ENCODE measurements at regions not wholly inside any gene's neighbourhood (a gene's known extent, or its start where the extent isn't known, plus 50 kb on each side); places are given as distances from the start of the nearest gene placed in this dataset.
"Not testable (repeated sequence)": the region's sequence is repeated elsewhere in the genome, so short reads cannot be mapped to it uniquely, and the experiment has no call there.

GRCh38 chr7:41416208-41416595 lies 286.7 kb downstream of the INHBA start:
- DNase-seq: no peak

GRCh38 chr7:41415471-41416207 lies 287.3 kb downstream of the INHBA start:
- DNase-seq: no peak

- no peak for DNase-seq
Observed at GRCh38 chr7:41415051-41415450, 287.8 kb downstream of the INHBA start.

DNA sequence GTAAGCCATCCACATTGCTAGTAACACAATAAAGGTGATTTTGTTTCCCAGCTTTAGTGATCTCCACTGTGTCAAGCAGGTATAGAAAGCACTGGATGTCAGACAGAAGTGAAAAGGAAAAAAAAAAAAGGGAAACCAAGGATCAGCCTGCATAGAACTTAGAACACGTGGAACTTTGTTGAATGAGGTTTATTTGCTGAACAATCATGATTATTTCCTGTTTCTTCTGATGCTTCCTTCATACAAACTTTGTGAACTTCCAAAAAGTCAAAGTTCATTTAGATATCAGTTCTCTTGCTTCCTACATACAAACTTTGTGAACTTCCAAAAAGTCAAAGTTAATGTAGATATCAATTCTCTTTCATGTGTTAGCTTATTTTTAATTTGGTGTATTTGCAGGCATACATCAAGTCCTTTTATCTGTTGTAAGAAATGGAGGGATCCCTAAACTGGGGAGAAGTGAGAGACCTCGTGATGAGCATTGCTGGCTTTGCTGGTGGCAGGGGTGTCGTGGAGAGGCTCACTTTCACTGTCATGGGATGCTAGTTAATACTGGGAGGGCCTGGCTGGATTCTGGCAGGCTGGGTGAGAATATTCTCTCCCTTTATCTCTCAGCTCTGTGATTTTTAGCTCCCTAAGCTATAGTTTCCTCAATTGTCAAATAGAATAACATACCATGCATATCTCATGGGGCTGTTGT lies 298.4 kb downstream of the INHBA start:
- DNase-seq: no peak

DNA sequence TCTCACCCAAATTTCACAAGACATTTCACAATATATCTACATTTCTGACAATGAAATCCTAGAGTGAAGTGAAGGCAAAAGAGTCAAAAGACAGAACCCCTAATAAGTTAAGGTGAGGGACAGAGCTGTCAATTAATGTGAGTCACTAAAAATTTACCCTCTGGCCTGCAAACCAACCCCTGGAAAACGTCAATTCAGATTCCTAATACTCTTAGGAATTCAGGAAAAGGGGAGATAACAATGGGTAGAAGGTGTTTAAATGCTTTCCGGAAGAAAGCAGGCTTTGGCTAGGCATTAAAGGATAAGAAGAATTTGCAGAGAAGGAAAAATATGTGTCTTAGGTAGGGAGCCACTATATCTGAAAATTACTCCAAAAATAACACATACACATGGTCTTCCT lies 299.6 kb downstream of the INHBA start:
- no peak for DNase-seq

- no peak for DNase-seq
Observed at GRCh38 chr7:41401833-41402232, 301.1 kb downstream of the INHBA start.

DNA sequence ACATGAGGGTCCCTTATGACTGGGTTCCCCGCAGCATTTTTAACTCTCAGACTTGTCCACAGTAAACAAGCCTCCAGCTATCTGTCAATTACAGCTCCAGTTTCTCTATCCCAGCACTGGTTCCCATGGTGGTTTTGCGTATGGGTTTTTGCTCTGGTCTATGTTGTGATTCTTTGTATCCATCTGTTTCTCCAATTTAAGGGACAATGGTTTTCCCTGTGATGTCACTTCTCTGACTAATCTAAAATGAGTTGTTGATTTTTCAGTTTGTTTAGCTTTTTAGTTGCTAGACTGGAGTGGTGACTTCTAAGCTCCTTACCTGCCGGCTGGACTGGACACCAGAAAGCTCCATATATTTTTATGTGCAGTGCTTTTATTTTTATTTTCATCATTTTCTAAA lies 303.7 kb downstream of the INHBA start:
- no peak for DNase-seq

GRCh38 chr7:41391818-41392217 lies 311.1 kb downstream of the INHBA start:
- DNase-seq: no peak

- not testable (repeated sequence) for DNase-seq
Observed at GRCh38 chr7:41388933-41389332, 314.0 kb downstream of the INHBA start.

DNA sequence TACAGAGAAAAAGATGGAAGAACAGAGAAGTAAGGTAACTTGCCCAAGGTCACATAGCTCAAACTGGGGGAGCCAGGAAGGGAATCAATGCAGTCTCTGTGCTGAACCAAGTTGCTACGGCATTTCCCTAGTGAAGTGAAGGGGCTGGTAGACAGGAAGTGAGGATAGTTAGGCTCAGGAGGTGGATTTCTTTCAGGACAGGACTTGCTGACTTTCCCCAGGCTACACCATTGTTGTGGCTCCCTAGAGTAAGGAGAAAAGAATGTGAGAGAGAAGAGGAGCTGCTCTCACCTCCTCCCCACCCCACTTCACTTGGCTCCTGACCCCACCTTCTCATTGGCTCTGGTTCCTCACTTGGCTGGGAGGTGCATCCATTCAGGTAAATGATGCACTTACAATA lies 316.9 kb downstream of the INHBA start:
- no peak for DNase-seq

DNA sequence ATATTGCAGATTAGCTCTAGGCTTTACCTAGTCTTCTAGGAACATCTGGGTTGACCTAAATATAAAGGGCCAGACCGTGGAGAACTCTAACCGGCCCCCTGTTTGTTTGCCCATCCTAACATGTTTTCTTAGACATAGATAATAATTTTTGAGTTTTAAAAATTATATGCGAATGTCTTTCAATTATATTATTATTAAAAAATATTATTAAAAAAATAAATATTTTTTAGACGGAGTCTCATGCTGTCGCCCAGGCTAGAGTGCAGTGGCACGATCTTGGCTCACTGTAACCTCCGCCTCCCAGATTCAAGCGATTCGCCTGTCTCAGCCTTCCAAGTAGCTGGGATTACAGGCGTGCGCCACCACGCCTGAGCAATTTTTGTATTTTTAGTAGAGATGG lies 318.5 kb downstream of the INHBA start:
- DNase-seq: no peak

- DNase-seq: no peak
Observed at GRCh38 chr7:41383596-41383995, 319.3 kb downstream of the INHBA start.

GRCh38 chr7:41378156-41378555 lies 324.7 kb downstream of the INHBA start:
- no peak for DNase-seq

GRCh38 chr7:41375582-41375981 lies 327.3 kb downstream of the INHBA start:
- DNase-seq: no peak

GRCh38 chr7:41374150-41374848 lies 328.6 kb downstream of the INHBA start:
- DNase-seq: no peak

- DNase-seq: no peak
Observed at GRCh38 chr7:41367967-41368882, 334.7 kb downstream of the INHBA start.

- DNase-seq: no peak
Observed at GRCh38 chr7:41351091-41351490, 351.8 kb downstream of the INHBA start.

DNA sequence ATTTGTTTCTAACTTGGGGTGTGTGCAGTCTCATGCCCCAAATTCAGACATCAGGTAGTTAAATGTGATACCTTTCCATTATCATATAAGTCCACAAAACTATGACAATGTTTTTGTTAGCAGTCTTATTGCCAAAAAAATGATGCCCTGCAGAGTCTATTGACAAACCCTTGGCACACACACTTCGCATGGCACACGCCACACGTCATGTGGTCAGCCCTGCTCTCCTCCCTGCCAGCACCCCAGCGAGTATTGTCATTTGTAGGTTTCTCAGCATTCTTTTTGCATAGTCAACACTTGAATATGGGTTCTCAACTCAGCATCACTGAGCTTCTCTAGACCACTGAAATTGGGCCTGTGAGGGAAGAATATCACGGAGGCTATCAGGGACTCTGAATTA lies 356.0 kb downstream of the INHBA start:
- DNase-seq: no peak

GRCh38 chr7:41339913-41340676 lies 362.8 kb downstream of the INHBA start:
- no peak for DNase-seq

GRCh38 chr7:41336981-41337380 lies 365.9 kb downstream of the INHBA start:
- no peak for DNase-seq

DNA sequence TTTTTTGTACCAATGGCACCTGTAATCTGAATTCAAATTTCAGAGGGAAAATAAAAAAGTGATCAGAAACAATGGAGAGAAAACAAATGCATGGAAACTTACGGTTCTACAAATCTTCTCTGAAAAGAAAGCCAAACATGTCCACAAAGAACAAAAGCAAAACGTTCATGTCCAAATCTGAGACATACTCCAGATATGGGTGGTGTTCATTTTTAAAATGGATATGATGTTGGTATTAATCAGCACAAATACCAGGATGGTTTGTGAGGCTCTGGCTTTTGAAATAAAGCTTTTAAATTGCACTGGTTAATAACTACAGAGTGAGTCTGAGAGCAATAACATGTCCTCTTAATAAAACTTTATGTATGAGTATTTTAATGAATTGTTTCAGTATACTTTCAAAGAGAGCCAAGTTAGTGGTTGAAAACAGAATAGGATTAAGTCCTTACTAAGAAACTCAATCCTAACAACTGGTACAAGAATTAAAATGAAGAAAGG lies 366.4 kb downstream of the INHBA start:
- no peak for DNase-seq

Data from amniotic stem cell (primary cell).